Prostate gland (tissue), 2 donors: ENCODE measurements at regions not wholly inside any gene's neighbourhood (a gene's known extent, or its start where the extent isn't known, plus 50 kb on each side); places are given as distances from the start of the nearest gene placed in this dataset.

Experiments used
- DNase-seq: peaks from one replicate; pipeline ENCODE4 v3.0.0-alpha.2; 2019; ENCODE audit warnings: low spot score
- H3K27ac ChIP-seq, 2 donors: fragments of 200-600 bp; sonication (generic); 2 replicates each; pipeline ENCODE4 v1.5.1; 2017 to 2019
- H3K27me3 ChIP-seq: fragments of 200-600 bp; sonication (generic); replicated peaks from 2 replicates; pipeline ENCODE4 v1.5.1; 2019; ENCODE audit not compliant: insufficient read depth
- H3K36me3 ChIP-seq, 2 donors: fragments of 200-600 bp; sonication (generic); 1 replicate in 1 of 2; 2 replicates in 1 of 2; pipeline versions ENCODE4 v1.5.1 to v1.8.1; 2017 to 2019
- H3K4me1 ChIP-seq: fragments of 200-600 bp; sonication (generic); replicated peaks from 2 replicates; pipeline ENCODE4 v1.5.1; 2019
- H3K4me3 ChIP-seq, 2 donors: fragments of 200-600 bp; sonication (generic); 2 replicates each; pipeline ENCODE4 v1.5.1; 2017 to 2019
- H3K9me3 ChIP-seq: fragments of 200-600 bp; sonication (generic); 2 replicates; pipeline ENCODE4 v1.5.1; 2017
- CTCF ChIP-seq, 4 experiments: fragments of 200-600 bp in 2 of 4; fragments of 450-650 bp in 2 of 4; sonication (generic) in 2 of 4; IDR thresholded peaks; 1 replicate in 3 of 4; 2 replicates in 1 of 4; pipeline ENCODE4 v1.5.1; 2016 to 2019; ENCODE audit warnings: antibody characterized with exemption in 4 of 4, mild to moderate bottlenecking in 2 of 4, moderate library complexity in 2 of 4
- POLR2A ChIP-seq: fragments of 450-650 bp; IDR thresholded peaks from one replicate; pipeline ENCODE4 v1.6.1; 2016; ENCODE audit warnings: antibody characterized with exemption, mild to moderate bottlenecking
- POLR2AphosphoS5 ChIP-seq: sonication (generic); formaldehyde crosslinking; IDR thresholded peaks from one replicate; pipeline ENCODE4 v1.6.1; 2017; ENCODE audit warnings: antibody characterized with exemption
- WGBS: methylation state at CpG from one replicate; pipeline ENCODE4 v1.1.5; 2018; 5-methylcytosine and 5-hydroxymethylcytosine counted together
- intact Hi-C: fragments of 100-400 bp; cut with DNase I; formaldehyde crosslinking; loops from one replicate; pipeline ENCODE4 v1.14.2; 2022

GRCh38 chrX:81996166-81996565 lies 794.3 kb downstream of the SH3BGRL start:
- Histone ChIP-seq H3K27me3 (no peaks in the 10 kb centered on the region), H3K4me1 (no peaks in the 10 kb centered on the region), H3K27ac (no peak overlapping the region), H3K9me3 (no peaks in the 10 kb centered on the region), H3K4me3 (no peak overlapping the region), H3K36me3 (no peaks in the 10 kb centered on the region)
- intact Hi-C loops, result no loop called here
- 90% methylated on average over 2 of the region's 5 CpGs for WGBS
- no peak for TF ChIP-seq POLR2AphosphoS5
- no peak for TF ChIP-seq POLR2A
- no peak for TF ChIP-seq CTCF (IDR thresholded peaks at IDR 0.05)
- no peak for DNase-seq

- intact Hi-C loops, result no loop called here
- Histone ChIP-seq H3K4me3 (no peak overlapping the region), H3K36me3 (no peaks in the 10 kb centered on the region), H3K9me3 (no peaks in the 10 kb centered on the region), H3K4me1 (no peaks in the 10 kb centered on the region), H3K27me3 (no peaks in the 10 kb centered on the region), H3K27ac (no peak overlapping the region)
- no peak for TF ChIP-seq CTCF (IDR thresholded peaks at IDR 0.05)
- TF ChIP-seq POLR2A, result no peak
- TF ChIP-seq POLR2AphosphoS5, result no peak
- WGBS, result 78% methylated on average over 8 of the region's 10 CpGs
- no peak for DNase-seq
Measured at GRCh38 chrX:82029571-82030218, 827.8 kb downstream of the SH3BGRL start.

- no peak for DNase-seq
- TF ChIP-seq POLR2AphosphoS5 (no peak), POLR2A (no peak), CTCF (IDR thresholded peaks at IDR 0.05) (no peak)
Measured at GRCh38 chrX:82031250-82031649, 829.3 kb downstream of the SH3BGRL start.

GRCh38 chrX:82038793-82039192 lies 836.9 kb downstream of the SH3BGRL start:
- no peak overlapping the region for H3K27ac ChIP-seq
- no peaks in the 10 kb centered on the region for H3K9me3 ChIP-seq
- H3K4me1 ChIP-seq, result no peaks in the 10 kb centered on the region
- no peaks in the 10 kb centered on the region for H3K27me3 ChIP-seq
- no peaks in the 10 kb centered on the region for H3K36me3 ChIP-seq
- WGBS, result 64% methylated on average over 3 of the region's 3 CpGs
- no peak for DNase-seq
- no peak for TF ChIP-seq CTCF (IDR thresholded peaks at IDR 0.05)
- no peak for TF ChIP-seq POLR2AphosphoS5
- TF ChIP-seq POLR2A, result no peak
- intact Hi-C loops, result no loop called here
- no peak overlapping the region for H3K4me3 ChIP-seq

More at GRCh38 chrX:82031250-82031649, 829.3 kb downstream of the SH3BGRL start:
- Histone ChIP-seq H3K27ac (no peak overlapping the region), H3K4me3 (no peak overlapping the region), H3K9me3 (no peaks in the 10 kb centered on the region), H3K27me3 (no peaks in the 10 kb centered on the region), H3K36me3 (no peaks in the 10 kb centered on the region), H3K4me1 (no peaks in the 10 kb centered on the region)
- 79% methylated on average over 1 of the region's 1 CpG for WGBS
- intact Hi-C loops, result no loop called here

- no peak for DNase-seq
- H3K27ac ChIP-seq, result no peak overlapping the region
- H3K4me1 ChIP-seq, result no peaks in the 10 kb centered on the region
- H3K9me3 ChIP-seq, result no peaks in the 10 kb centered on the region
- TF ChIP-seq POLR2AphosphoS5, result no peak
- TF ChIP-seq POLR2A, result no peak
- TF ChIP-seq CTCF (IDR thresholded peaks at IDR 0.05), result no peak
- no peak overlapping the region for H3K4me3 ChIP-seq
- H3K36me3 ChIP-seq, result no peaks in the 10 kb centered on the region
- 68% methylated on average over 3 of the region's 3 CpGs for WGBS
- intact Hi-C loops, result no loop called here
- no peaks in the 10 kb centered on the region for H3K27me3 ChIP-seq
Measured at GRCh38 chrX:82041034-82041433, 839.1 kb downstream of the SH3BGRL start.
